ENCODE measurements at regions not wholly inside any gene's neighbourhood (a gene's known extent, or its start where the extent isn't known, plus 50 kb on each side); places are given as distances from the start of the nearest gene placed in this dataset.
A peak's percentile ranks its signal among the peaks of the same experiment; 100 is the strongest.

DNA sequence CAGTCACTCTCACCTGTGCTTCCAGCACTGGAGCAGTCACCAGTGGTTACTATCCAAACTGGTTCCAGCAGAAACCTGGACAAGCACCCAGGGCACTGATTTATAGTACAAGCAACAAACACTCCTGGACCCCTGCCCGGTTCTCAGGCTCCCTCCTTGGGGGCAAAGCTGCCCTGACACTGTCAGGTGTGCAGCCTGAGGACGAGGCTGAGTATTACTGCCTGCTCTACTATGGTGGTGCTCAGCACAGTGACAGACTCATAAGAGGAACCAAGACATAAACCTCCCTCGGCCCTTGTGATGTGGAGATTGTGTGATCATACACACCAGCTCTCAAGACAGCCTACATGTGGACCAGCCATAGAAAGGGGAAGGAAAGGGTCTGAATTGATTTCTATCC, 113.3 kb downstream of the ZNF280B start:
- DNase-seq (ENCODE audit: low spot score) = no peak

DNA sequence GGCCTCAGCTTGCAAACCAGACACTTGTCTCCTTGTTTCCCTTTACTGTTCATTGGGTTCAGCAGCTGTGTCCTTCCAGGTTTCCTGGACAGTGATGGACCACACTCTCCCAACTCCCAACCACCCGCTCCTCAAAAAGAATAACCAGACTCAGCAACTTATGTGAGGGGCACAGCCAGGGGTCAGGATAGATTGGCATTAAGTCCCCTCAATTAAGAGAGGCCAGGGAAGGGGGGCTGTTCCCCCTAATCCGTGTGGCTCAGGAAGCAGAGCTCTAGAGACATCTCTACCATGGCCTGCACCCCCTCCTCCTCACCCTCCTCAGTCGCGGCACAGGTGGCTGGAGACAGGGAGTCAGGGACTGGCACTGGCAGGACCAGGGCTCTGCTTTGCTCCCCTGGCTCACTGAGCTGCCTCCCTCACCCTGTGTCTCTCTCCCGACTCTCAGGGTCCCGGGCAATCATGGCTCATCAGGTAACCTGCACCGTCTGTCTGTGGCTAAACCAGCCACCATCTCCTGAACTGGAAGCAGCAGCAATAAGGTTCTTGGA, 111.7 kb downstream of the ZNF280B start:
- DNase-seq (ENCODE audit: low spot score) = no peak

DNA sequence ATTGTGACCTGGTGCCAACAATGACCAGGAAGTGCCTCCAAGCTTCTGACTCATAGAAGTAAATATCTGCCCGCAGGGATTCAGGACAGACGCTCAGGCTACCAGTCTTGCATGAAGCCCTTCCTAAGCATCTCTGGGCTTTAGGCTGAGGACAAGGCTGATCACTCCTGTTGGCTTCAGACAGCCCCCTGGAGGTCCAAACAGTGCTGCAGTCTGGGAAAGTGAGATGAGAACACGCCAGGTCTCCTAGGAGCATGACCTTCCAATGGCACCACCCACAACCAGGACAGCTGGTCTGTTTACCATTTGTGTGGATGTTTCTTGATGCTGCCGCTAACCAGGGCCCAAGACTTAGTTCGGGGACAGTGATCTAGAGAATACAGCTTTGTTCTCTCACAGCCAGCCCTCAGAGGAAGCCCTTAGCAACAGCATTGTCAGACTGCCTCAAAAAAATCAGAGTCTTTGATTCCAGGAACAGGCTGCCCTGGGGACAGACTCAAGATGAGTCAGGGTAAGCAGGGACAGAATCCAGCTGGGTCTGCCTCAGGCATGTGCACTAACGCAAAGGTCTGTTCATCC, 111.2 kb downstream of the ZNF280B start:
- DNase-seq (ENCODE audit: low spot score) = peak; percentile 29

DNA sequence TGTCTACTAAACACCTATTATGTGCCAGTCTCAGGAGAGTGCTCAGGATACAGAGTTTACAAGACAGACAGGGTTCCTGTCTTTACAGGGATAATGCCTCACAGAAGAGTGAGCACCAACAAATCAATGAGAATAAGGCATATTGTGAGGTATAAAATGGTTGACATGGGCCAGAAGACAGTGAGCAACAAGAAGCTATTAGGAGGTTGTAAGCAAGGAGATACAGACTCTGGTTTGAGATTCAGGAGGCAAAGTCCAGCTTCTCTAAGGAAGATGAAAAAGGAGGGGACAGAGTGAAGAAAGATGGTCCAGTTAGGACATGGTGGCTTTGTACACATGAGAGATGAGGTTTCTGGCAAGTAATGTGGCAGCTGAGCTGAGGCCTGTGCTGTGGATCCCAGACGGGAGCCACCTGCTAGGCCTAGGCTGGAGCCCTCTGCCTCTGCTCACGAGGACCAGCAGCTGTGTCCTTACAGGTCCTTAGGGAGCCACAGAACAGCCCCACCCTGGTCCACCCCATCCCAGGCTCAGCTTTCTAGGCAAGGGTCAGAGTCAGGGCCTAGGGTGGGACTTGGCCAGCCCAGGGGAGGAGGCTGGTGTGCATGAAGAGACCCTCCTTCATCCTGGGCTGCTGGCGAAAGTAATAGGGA, 110.5 kb downstream of the ZNF280B start:
- DNase-seq (ENCODE audit: low spot score) = no peak

DNA sequence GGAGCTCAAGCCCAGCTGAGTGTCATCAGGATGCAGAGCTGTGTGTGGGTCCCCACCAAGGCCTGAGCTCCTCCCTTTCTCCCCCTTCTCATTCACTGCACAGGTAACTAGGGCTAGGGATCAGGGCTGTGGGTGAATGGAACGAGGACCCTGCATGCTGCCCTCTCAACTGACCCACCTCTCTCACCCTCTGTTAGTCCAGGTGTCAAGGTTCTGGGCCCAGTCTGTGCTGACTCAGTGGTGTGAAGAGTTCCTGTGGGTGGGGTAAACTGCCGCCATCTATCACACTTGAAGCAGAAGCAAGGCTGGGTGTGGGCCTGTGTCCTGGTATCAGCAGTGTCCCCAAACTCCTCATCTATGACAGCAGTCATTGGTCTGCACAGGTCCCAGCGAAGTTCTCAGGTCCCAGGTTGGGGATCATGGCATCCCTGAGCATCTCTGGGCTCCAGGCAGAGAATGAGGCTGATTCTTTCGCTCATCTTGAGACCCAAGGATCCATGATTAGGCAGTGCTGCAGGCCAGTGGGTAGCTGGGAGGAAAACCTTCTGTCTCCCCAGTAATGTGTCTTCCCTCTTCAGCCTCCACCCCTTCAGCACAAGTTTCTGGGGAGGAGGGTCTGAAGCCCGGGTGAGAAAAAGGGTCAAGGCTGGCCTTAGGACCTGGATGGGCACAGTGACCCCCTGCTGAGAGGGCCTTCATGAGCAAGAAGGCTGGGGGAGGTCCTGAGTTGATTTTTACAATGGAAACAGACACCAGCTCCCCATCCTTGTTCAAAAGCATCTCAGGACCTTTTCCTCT, 109.8 kb downstream of the ZNF280B start:
- DNase-seq (ENCODE audit: low spot score) = no peak

DNA sequence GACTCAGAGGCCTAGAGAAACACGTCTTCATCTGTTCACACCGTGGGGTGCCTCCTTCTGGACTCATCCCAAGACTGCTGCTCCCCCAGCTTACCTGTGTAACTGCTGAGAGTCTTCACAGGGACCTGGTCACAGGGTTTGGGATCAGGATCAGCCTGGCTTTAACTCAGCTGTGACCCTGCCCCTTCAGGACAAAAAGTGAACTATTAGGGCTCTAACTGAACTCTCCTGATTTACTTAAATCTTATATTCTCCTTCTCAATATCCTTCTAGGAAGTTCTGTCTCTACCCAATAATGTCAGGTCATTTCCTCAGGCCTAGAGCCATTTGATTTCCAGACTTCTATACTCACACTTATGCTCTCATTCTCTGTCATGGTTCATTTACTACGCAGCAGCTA, 108.4 kb downstream of the ZNF280B start:
- no peak for DNase-seq (ENCODE audit: low spot score)

DNA sequence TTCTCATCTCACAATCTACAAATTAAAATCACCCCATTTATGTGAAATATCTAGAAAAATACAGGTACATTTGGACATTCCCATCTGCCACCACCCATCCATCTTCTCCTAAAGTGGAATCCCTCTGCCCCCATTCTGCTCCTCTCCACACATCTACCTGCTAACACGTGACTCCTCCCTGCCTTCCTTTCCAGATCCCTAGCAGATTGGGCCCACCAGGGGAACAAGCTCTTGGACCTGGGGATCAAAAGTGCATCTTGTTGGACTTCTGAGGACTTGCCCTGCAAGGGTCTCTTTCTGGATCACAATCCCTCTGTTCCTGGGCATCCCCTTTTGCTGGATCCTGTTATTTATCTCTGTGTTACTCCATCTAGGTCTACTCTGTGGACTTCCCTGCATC, 107.6 kb downstream of the ZNF280B start:
- DNase-seq (ENCODE audit: low spot score) = no peak

DNA sequence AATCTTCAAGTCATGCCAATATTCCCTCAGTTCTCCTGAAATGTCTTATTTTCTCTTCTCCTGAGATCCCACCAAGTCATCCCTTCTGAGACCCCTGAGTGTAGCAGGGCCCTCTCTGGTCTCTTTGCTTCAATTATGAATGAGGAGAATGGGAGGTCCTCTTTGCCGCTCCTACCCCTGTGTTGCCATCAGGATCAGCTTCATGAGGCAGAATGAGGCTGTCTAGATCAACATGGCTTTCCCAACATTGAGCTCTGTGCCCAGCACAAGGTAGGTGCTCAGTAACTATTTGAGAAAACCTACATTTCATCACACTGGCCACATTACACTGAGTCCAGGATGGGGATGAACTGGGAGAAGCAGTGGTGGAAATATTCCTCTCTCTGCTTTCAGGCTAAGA, 107.2 kb downstream of the ZNF280B start:
- no peak for DNase-seq (ENCODE audit: low spot score)

DNA sequence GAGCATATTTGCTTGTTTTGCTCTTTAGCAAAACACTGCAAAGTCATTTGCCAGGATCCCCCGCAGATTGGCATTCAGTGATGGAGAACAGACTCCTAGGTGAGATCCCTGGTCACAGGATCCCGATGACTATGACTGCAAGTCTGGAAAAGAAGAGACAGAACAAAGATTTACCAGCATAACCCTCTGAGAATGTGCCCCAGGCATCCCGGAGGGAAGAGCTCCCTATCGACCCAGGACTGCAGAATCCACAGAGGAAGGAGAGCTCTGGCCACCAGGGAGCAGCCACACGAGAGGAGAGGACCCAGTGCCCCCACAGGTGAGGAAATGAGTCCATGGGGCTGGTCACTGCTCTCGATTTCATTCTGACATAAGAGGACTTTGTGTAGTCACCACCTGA, 105.2 kb downstream of the ZNF280B start:
- DNase-seq (ENCODE audit: low spot score) = no peak

DNA sequence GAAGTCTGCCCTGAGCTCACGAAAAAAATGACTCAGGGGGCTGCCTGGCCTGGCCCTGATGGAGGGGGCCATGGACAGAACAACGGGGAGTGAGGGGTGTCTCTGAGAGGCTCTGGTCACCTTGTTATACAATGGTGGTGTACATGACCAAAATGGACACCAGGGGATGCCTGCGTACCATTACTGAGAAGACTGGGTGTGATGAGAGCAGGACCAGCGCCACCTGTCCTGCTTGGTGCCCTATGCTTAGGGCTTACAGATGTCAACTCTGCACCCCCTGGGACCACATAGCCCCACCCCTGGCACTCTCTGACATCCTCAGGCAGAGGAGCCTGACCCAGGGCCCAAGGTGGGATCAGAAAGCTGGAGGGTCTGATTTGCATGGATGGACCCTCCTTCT, 104.8 kb downstream of the ZNF280B start:
- DNase-seq (ENCODE audit: low spot score) = no peak

DNA sequence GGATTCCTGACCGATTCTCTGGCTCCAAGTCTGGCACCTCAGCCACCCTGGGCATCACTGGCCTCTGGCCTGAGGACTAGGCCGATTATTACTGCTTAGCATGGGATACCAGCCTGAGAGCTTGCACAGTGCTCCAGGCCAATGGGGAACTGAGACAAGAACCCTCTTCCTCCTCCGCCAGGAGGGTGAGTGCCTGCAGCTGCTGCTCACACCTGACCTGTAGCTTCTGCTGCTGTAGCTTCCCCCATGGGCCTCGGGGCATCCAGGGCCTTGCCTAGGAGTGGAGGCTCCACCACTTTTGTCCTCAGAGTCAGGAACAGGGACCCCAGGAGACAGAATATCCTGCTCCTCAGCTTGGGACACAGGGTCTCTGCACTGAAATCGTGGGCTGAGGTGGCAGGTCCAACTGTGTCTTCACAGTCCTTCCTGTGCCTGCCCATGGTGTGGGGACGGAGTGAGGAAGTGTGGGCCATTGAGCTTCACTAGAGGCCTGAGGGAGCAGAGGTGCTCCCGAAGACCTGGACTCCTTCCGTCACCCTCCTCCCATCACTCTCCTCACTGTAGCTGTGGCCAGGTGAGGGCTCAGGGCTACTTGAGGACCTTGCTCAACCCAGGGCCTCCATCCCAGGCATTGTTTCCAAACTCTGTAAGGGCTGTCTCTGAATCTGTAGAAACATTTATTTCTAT, 103.8 kb downstream of the ZNF280B start:
- no peak for DNase-seq (ENCODE audit: low spot score)

DNA sequence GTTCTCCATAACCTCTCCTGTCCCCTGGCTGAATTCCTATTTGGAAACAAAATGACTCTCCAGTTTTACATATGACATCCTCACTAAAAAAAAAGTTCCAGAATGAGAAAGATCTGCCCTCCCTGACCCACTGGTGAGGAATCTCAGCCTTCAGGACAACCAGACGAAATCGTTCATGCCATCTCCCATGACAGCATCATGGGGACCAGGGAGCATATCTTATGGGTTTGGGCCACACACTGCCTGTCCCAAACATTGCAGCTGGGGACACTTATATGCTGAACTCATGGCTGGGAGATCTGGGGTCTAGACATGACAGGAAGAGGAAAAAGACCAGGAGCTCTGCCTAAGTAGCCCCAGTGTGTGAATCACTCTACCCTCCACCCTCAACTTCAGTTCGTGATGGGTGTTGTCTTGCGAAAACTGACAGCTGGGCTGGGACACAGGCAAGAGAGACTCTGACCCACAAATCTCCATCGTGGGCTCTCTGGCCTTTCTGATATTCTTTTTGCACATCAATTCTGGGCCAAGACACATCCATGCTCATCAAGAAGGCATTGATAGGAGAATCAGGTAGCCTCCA, 102.0 kb downstream of the ZNF280B start:
- DNase-seq (ENCODE audit: low spot score) = no peak

DNA sequence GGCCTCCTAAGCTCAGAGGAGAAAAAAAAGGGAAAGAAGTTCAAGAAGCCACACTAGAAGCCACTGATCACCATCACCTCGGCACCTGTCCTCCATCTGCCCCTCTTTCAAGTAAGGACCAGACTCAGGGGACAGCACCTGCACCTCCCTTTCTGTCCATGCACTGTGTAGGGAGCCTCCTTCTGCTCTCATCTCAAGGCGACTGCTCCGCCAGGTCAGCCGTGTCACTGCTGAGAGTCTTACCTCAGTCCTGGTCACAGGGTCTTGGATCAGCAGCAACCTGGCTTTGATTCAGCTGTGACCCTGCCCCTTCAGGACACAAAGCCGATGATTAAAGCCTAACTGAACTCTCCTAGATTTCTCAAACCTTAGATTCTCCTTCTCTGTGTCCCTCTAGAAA, 101.5 kb downstream of the ZNF280B start:
- DNase-seq (ENCODE audit: low spot score) = no peak

DNA sequence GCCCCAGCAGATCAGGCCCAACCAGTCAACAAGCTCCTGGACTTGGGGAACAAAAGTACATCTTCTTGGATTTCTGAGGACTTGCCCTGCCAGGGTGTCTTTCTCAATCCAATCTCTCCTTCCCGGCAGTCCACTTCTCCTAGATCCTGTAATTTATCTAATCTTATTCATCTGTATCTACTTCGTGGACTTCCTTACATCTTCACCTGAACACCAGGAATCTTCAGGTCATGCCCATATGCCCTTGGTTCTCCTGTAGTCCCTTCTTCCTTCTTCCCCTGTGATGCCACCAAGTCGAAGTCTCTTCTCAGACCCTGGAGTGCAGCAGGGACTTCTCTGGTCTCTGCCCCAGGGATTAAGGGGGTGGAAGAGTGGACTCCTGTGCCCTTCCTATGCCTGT, 100.3 kb downstream of the ZNF280B start:
- DNase-seq (ENCODE audit: low spot score) = no peak

DNA sequence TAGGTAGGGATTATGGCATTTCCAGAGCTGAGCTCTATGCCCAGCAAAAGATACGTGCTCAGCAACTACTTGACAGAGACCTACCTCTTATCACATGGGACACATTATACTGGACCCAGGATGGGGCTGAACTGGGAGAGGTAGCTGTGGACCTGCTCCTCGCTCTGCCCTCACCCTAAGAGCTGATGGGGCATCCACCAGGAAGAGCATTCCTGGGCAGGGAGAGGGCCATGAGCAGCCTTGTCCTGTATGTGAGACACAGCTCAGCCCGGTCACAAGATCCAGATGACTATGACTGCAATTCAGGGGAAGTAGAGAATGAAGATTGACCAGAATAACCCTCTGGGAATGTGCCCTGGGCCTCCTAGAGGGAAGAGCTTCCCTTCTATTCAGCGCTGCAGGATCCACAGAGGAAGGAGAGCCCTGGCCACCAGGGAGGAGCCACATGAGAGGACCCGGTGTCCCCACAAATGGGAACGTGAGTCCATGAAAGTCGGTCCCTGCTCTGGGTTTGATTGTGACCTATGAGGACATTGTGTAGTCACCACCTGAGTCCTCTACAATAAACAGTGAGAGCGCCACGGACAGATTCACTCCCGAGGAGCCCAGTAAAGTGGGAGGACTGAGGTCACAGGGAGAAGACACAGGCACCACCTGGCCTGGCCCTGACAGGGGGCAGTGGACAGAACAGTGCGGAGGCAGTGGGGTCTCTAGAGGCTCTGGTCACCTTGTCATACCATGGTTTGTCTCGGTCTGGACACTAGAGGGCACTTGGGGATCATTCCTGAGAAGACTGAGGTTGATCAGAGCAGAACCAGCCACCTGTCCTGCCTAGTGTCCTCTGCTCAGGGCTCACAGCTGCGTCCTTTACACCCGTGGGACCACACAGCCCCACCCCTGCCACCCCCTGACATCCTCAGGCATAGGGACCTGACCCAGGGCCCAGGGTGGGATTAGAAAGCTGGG, 99.5 kb downstream of the ZNF280B start:
- DNase-seq (ENCODE audit: low spot score) = no peak

DNA sequence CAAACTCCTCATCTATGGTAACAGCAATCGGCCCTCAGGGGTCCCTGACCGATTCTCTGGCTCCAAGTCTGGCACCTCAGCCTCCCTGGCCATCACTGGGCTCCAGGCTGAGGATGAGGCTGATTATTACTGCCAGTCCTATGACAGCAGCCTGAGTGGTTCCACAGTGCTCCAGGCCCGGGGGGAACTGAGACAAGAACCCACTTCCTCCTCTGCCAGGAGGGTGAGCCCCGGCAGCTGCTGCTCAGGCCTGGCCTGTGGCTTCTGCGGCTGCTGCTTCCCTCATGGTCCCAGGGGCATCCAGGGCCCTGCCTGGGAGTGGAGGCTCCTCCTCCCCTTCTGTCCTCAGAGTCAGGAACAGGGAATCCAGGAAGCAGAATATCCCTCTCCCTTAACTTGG, 98.4 kb downstream of the ZNF280B start:
- DNase-seq (ENCODE audit: low spot score) = no peak

DNA sequence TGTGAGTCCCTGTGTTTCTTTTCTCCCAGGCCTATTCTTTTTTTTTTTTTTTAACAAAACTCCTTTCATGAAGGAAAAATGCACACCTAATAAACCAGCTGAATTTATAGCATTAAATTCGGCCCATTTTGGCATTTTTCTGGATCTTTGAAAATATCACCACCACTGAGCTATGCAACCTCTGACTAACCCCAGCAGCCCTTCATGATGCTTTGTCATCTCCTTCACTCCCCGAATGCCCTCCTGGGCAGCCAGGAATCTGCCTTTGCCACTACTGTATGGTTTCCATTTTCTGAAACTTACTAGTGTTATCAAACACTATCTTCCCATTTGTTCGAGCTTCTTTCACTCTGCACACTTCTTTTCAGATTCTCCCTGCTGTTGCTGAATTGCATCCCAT, 97.9 kb downstream of the ZNF280B start:
- DNase-seq (ENCODE audit: low spot score) = no peak

DNA sequence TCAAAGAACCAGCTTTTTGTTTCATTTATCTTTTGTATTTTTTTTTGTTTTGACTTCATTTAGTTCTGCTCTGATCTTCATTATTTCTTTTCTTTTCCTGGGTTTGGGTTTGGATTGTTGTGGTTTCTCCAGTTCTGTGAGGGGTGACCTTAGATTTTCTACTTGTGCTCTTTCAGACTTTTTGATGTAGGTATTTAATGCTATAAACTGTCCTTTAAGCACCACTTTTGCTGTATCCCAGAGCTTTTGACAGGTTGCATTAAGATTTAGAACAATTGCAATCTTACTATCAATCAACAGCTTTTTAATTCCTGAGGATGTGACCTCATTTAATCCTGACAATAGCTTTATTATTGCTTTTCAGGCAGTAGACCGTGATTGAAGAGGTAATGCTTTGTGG, 94.3 kb downstream of the ZNF280B start:
- DNase-seq (ENCODE audit: low spot score) = no peak

DNA sequence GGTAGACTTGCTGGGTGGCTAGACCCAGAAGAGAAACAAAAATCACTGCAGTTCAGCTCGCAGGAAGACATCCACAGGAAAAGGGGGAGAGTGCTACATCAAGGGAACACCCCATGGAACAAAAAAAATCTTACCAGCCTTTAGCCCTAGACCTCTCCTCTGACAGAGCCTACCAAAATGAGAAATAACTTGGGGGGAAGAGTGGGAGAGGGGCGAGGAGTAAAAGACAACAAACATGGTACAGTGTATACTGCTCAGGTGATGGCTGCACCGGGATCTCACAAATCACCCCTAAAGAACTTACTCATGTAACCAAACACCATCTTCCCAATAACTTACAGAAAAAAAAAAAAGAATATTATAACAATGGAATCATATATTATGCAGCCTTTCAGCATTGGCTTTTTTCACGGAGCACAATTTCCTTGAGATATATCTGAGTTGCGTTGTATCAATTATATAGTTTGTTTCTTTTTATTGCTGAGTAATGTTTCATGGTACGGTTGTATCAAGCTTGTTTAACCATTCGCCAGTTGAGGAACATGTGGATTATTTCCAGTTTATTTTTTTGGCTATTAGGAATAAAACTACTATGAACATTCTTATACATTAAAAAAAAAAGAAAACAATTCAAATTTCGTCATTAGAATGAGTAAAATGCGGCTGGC, 90.9 kb downstream of the ZNF280B start:
- DNase-seq (ENCODE audit: low spot score) = no peak

DNA sequence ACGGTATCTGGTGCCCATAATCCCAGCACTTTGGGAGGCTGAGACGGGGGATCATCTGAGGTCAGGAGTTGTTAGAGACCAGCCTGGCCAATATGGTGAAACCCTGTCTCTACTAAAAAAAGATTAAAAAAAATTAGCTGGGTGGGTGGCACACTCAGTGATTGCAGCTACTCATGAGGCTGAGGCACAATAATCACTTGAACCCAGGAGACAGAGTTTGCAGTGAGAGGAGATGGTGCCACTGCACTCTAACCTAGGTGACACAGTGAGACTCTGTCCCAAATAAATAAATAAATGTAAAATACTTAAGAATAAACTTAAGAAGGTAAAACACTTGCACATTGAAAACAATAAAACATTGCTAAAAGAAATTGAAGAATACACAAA, 90.4 kb downstream of the ZNF280B start:
- DNase-seq (ENCODE audit: low spot score) = no peak

DNA sequence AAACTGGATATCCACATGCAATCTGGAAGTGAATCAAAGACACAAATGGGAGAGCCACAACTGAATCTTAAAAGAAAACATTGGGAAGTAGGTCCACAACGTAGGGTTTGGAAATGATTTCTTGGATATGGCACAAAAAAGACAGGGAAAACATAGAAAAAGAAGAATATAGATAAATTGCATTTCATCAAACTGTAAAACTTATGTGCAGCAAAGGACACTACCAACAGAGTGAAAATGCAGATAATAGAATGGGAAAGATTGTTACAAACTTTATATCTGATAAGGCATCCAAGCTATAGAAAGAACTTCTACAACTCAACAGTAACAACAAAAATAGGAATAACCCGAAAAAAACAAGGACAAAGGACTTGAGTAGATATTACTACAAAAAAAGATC, 89.6 kb downstream of the ZNF280B start:
- no peak for DNase-seq (ENCODE audit: low spot score)

Measured in kidney capillary endothelial cell (primary cell).